ENCODE measurements at regions not wholly inside any gene's neighbourhood (a gene's known extent, or its start where the extent isn't known, plus 50 kb on each side); places are given as distances from the start of the nearest gene placed in this dataset.

DNA sequence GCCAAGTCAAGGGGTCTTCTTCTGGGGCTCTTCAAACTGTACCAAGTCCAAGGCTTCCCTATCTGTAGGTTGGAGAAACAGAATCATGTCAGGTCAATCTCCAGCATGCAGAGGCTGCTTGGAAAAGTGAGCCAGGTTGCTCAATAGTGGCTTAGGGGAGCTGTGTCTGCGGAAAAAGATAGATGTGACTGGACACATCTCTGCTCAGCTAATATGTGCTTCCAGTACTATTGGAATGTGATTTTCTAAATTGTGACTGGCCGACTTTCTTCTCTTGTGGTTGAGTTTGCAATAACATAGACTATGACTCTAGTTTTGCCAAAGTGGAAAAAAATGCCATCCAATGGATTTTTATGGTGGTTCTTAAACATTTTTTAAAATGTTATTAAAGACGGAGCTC lies 136.7 kb downstream of the BOD1 start:
- TF ChIP-seq POLR2A (IDR thresholded peaks at IDR 0.05): no peak
- TF ChIP-seq, protein P1, sequence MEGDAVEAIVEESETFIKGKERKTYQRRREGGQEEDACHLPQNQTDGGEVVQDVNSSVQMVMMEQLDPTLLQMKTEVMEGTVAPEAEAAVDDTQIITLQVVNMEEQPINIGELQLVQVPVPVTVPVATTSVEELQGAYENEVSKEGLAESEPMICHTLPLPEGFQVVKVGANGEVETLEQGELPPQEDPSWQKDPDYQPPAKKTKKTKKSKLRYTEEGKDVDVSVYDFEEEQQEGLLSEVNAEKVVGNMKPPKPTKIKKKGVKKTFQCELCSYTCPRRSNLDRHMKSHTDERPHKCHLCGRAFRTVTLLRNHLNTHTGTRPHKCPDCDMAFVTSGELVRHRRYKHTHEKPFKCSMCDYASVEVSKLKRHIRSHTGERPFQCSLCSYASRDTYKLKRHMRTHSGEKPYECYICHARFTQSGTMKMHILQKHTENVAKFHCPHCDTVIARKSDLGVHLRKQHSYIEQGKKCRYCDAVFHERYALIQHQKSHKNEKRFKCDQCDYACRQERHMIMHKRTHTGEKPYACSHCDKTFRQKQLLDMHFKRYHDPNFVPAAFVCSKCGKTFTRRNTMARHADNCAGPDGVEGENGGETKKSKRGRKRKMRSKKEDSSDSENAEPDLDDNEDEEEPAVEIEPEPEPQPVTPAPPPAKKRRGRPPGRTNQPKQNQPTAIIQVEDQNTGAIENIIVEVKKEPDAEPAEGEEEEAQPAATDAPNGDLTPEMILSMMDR (IDR thresholded peaks at IDR 0.05): no peak
